Thoracic aorta (tissue), 2 donors: ENCODE measurements at regions not wholly inside any gene's neighbourhood (a gene's known extent, or its start where the extent isn't known, plus 50 kb on each side); places are given as distances from the start of the nearest gene placed in this dataset.

Experiments
- ATAC-seq: fragments of 150-250 bp; one replicate; pipeline ENCODE4 v1.8.0; 2017; ENCODE audit warnings: low read depth; ENCODE audit not compliant: insufficient number of reproducible peaks, low FRiP score
- DNase-seq: peaks from one replicate; pipeline ENCODE4 v3.0.0-alpha.2; 2020; ENCODE audit warnings: low spot score
- H3K27ac ChIP-seq, 2 donors: fragments of 200-600 bp; sonication (generic); 1 replicate in 1 of 2; 2 replicates in 1 of 2; pipeline ENCODE4 v1.5.1; 2016; ENCODE audit warnings: mild to moderate bottlenecking in 2 of 2, moderate library complexity in 2 of 2
- H3K27me3 ChIP-seq: fragments of 200-600 bp; sonication (generic); replicated peaks from 2 replicates; pipeline ENCODE4 v1.6.0; 2016; ENCODE audit warnings: mild to moderate bottlenecking; ENCODE audit not compliant: insufficient read depth
- H3K36me3 ChIP-seq: fragments of 200-600 bp; sonication (generic); one replicate; pipeline ENCODE4 v1.5.1; 2016
- H3K4me1 ChIP-seq, 2 donors: fragments of 200-600 bp; sonication (generic); 1 replicate in 1 of 2; 2 replicates in 1 of 2; pipeline versions ENCODE4 v1.5.1 to v1.6.0; 2016; ENCODE audit warnings: low read depth in 2 of 2, mild to moderate bottlenecking in 1 of 2; ENCODE audit not compliant: control insufficient read depth in 1 of 2
- H3K4me3 ChIP-seq: fragments of 200-600 bp; sonication (generic); 2 replicates; pipeline ENCODE4 v1.5.1; 2016; ENCODE audit warnings: mild to moderate bottlenecking
- H3K9me3 ChIP-seq: fragments of 200-600 bp; sonication (generic); 2 replicates; pipeline ENCODE4 v1.5.1; 2016
- TF ChIP-seq, protein P1 (sequence below): fragments of 200-600 bp; sonication (generic); IDR thresholded peaks from one replicate; pipeline ENCODE4 v1.5.1; 2019; ENCODE audit warnings: antibody characterized with exemption

DNA sequence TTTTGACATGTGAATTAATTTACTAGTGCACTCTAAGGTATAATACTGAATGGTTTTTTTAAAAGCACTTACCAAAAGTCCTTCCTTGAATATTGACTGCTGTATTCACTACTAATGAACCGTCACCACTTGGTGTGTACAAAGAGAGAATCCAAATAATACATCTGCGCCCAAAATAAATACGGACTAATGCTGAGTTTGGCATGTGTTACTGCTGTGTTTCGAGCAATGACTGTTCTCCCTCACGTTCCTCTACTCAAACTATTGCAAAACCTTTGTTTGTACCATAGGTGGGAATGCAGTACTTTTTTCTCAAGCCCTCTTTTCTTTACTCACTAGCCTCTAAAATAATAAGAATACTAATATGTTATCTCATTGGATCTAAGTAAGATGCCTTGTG, 305.5 kb downstream of the QKI start:
- H3K27ac ChIP-seq, result no peak overlapping the region
- H3K4me3 ChIP-seq, result no peak overlapping the region
- DNase-seq, result no peak
- H3K27me3 ChIP-seq, result no peaks in the 10 kb centered on the region
- H3K4me1 ChIP-seq, result no peaks in the 10 kb centered on the region
- TF ChIP-seq, protein P1, sequence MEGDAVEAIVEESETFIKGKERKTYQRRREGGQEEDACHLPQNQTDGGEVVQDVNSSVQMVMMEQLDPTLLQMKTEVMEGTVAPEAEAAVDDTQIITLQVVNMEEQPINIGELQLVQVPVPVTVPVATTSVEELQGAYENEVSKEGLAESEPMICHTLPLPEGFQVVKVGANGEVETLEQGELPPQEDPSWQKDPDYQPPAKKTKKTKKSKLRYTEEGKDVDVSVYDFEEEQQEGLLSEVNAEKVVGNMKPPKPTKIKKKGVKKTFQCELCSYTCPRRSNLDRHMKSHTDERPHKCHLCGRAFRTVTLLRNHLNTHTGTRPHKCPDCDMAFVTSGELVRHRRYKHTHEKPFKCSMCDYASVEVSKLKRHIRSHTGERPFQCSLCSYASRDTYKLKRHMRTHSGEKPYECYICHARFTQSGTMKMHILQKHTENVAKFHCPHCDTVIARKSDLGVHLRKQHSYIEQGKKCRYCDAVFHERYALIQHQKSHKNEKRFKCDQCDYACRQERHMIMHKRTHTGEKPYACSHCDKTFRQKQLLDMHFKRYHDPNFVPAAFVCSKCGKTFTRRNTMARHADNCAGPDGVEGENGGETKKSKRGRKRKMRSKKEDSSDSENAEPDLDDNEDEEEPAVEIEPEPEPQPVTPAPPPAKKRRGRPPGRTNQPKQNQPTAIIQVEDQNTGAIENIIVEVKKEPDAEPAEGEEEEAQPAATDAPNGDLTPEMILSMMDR, result no peak
- ATAC-seq, result no peak
- no peaks in the 10 kb centered on the region for H3K36me3 ChIP-seq
- no peaks in the 10 kb centered on the region for H3K9me3 ChIP-seq

DNA sequence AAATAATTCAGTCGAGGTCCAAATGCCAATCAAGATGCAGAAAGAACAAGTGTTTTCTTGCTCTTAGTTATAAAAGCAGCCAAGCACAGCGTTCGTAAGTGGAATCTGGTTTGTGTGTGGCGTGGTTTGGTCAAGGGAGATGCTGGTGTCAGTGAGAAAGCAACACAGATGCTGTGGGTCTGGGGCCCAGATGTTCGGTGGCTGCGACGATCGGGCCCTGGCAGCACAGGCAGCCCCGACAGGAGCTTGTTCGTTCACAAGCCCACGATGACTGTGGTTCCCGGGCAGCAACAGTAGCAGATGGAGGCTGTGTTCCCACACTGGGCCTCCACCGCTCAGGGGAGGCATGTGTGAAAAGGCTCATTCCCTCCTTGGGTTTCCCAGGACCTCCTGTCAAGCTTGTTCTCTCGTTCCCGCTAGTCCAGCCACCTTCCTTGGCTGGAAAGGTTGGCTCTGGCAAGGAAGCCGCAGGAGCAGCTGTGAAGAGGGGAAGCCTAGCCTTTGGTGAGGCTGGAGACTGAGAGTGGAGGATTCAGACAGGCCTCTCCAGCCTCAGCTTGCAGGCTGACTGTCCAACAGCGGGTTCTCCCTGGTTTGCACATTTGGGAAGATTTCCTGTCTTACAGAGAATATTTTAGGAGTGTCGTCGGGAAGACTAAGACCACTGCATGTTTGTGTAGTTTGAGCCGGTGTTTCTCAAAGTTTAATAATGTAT, 304.7 kb downstream of the QKI start:
- no peaks in the 10 kb centered on the region for H3K4me1 ChIP-seq
- DNase-seq, result no peak
- TF ChIP-seq, protein P1, result no peak
- no peaks in the 10 kb centered on the region for H3K27me3 ChIP-seq
- H3K4me3 ChIP-seq, result no peak overlapping the region
- no peak overlapping the region for H3K27ac ChIP-seq
- no peak for ATAC-seq
- no peaks in the 10 kb centered on the region for H3K36me3 ChIP-seq
- H3K9me3 ChIP-seq, result no peaks in the 10 kb centered on the region

DNA sequence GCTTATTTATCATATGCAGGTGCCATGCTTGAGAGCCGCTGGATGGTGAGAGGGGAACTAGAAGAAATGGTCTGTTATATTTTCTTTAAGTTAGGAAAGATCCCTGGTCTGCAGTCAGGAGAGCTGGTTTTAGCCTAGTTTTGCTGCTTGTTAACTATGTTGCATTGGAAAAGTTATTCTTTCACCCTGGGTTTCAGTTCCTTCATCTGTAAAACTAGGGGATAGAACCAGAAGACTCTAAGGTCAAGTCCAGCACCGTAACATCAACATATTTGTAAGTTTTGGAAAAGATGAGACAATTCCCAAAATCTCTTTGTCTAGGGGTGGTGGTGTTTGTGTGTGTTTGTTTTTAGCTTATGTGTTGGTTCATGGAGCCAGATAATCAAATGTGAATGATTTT, 304.0 kb downstream of the QKI start:
- no peak overlapping the region for H3K27ac ChIP-seq
- ATAC-seq (no peak), DNase-seq (no peak)
- H3K4me1 ChIP-seq, result no peaks in the 10 kb centered on the region
- no peaks in the 10 kb centered on the region for H3K9me3 ChIP-seq
- TF ChIP-seq, protein P1, result no peak
- no peaks in the 10 kb centered on the region for H3K36me3 ChIP-seq
- no peaks in the 10 kb centered on the region for H3K27me3 ChIP-seq
- H3K4me3 ChIP-seq, result no peak overlapping the region

DNA sequence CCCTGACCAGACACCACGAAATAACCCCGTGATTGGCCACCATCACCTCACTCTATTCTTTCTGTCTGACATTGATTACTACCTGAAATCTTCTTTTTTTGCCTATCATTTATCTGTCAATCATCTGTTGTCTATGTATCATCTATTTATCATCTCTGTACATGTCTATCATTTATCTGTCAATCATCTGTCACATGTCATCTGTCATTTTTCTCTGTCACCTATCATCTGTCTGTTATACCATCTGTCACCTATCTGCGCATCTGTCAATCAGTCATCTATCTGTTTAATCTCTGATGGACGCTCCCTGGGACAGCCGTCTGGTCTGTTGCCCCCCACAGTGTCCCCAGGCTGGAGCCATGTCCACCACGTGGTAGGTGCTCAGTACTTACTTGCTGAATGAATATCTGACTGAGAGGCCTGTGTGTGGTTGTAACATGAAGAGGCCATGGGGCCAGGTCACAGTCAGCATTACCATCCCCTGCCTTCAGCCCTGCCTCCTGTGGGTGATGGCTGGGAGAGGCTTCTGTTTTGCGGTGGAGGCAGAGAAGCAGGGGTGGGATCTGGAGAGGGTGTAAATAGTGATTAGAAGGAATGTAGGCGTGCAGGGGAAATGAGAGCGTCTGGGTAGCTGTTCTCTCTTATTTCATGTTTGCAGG, 302.7 kb downstream of the QKI start:
- DNase-seq (no peak), ATAC-seq (no peak)
- Histone ChIP-seq H3K36me3 (no peaks in the 10 kb centered on the region), H3K9me3 (no peaks in the 10 kb centered on the region), H3K27me3 (no peaks in the 10 kb centered on the region), H3K27ac (no peak overlapping the region), H3K4me3 (no peak overlapping the region), H3K4me1 (peaks cover 4 to 8% of the 10 kb centered on the region in 2 donors)
- TF ChIP-seq, protein P1, result no peak

DNA sequence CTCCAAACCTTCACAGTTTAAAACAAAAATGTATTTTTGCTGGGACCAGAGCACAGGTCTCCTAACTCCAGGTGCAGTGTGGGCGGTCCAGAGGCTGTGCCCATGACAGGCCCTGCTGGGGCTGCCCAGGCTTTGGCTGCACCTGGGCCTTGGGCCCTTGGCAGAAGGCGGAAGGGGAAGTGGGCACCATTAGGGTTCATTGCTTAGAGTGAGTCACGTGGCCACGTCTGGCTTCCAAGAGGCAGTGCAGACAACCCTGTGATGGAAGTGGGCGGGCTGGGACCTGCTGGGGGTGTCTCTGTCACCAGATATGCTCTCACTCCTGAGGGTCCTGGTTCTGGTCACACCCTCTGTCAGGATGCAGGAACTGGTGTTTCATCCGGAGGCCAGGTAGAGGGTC, 302.2 kb downstream of the QKI start:
- TF ChIP-seq, protein P1, result no peak
- no peaks in the 10 kb centered on the region for H3K36me3 ChIP-seq
- ATAC-seq (no peak), DNase-seq (no peak)
- no peaks in the 10 kb centered on the region for H3K9me3 ChIP-seq
- no peak overlapping the region for H3K4me3 ChIP-seq
- H3K4me1 ChIP-seq, result peaks cover 6 to 14% of the 10 kb centered on the region in 2 donors
- no peaks in the 10 kb centered on the region for H3K27me3 ChIP-seq
- H3K27ac ChIP-seq, result no peak overlapping the region
